Activated CD8-positive, alpha-beta memory T cell treated with anti-CD3 and anti-CD28 coated beads, Interleukin-2, amount 50 U/mL, for 48 hours (primary cell): ENCODE measurements at regions not wholly inside any gene's neighbourhood (a gene's known extent, or its start where the extent isn't known, plus 50 kb on each side); places are given as distances from the start of the nearest gene placed in this dataset.
"Not testable (repeated sequence)": the region's sequence is repeated elsewhere in the genome, so short reads cannot be mapped to it uniquely, and the experiment has no call there.

ENCODE experiments used
- DNase-seq: peaks from one replicate; pipeline ENCODE4 v3.0.0-alpha.2; 2020

GRCh38 chr11:15667127-15667725, 552.5 kb downstream of the INSC start:
- no peak for DNase-seq

GRCh38 chr11:15668718-15669117, 554.0 kb downstream of the INSC start:
- DNase-seq: no peak

- DNase-seq: no peak
These were observed 555.9 kb downstream of the INSC start for GRCh38 chr11:15670520-15671070.

GRCh38 chr11:15671216-15671615, 556.5 kb downstream of the INSC start:
- no peak for DNase-seq

- DNase-seq: no peak
These were observed 558.1 kb downstream of the INSC start for GRCh38 chr11:15672825-15673224.

GRCh38 chr11:15673408-15673831, 558.7 kb downstream of the INSC start:
- DNase-seq: no peak

GRCh38 chr11:15674756-15675155, 560.0 kb downstream of the INSC start:
- no peak for DNase-seq

- DNase-seq: no peak
These were observed 561.0 kb downstream of the INSC start for GRCh38 chr11:15675683-15676082.

- no peak for DNase-seq
These were observed 562.5 kb downstream of the INSC start for GRCh38 chr11:15677181-15677580.

GRCh38 chr11:15683528-15683927, 568.8 kb downstream of the INSC start:
- no peak for DNase-seq

- DNase-seq: no peak
These were observed 570.6 kb downstream of the INSC start for GRCh38 chr11:15685306-15685705.

- not testable (repeated sequence) for DNase-seq
These were observed 571.5 kb downstream of the INSC start for GRCh38 chr11:15686259-15686658.

- DNase-seq: no peak
These were observed 572.6 kb downstream of the INSC start for GRCh38 chr11:15687342-15687741.

- no peak for DNase-seq
These were observed 573.6 kb downstream of the INSC start for GRCh38 chr11:15688351-15688792.

GRCh38 chr11:15690320-15690719, 575.6 kb downstream of the INSC start:
- no peak for DNase-seq

GRCh38 chr11:15692739-15693138, 578.0 kb downstream of the INSC start:
- no peak for DNase-seq

GRCh38 chr11:15695096-15695721, 580.5 kb downstream of the INSC start:
- DNase-seq: no peak

GRCh38 chr11:15696069-15696468, 581.3 kb downstream of the INSC start:
- DNase-seq: no peak

- no peak for DNase-seq
These were observed 582.9 kb downstream of the INSC start for GRCh38 chr11:15697437-15698236.

GRCh38 chr11:15698855-15699254, 584.1 kb downstream of the INSC start:
- no peak for DNase-seq

- no peak for DNase-seq
These were observed 585.3 kb downstream of the INSC start for GRCh38 chr11:15699978-15700377.

- DNase-seq: no peak
These were observed 585.7 kb downstream of the INSC start for GRCh38 chr11:15700456-15700855.

GRCh38 chr11:15704064-15704463, 589.3 kb downstream of the INSC start:
- no peak for DNase-seq

- DNase-seq: no peak
These were observed 589.8 kb downstream of the INSC start for GRCh38 chr11:15704556-15704955.
